ENCODE measurements at regions not wholly inside any gene's neighbourhood (a gene's known extent, or its start where the extent isn't known, plus 50 kb on each side); places are given as distances from the start of the nearest gene placed in this dataset.
"Not testable (repeated sequence)": the region's sequence is repeated elsewhere in the genome, so short reads cannot be mapped to it uniquely, and the experiment has no call there.

DNA sequence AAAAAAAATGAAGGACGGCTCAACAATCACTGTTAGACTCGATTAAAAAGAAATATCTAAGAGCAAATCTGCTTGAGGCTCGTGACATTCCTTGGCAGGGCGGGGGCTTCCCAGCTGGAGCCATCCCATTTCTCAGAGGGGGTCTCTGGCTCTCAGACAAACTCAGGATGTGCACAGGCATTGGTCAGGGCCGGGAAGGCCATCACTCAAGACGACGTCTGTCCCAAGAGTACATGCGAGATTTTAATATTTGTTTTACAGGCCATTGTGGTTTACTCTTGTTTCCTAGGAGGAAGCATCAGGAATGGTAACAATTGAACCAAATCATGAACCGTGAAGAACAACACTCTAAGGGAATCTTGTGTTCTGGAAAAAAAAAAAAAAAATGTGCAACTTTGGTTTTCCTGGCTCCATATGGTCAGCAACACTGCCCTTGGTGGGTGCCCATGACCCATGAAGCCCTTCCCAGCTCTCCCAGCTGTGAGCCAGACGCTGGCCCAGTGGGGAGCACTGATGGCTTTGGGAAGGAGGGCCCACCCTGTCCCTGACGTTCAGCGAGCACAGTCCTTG, 5454.6 kb upstream of the TPTE start:
- DNase-seq, result peak; percentile 20

DNA sequence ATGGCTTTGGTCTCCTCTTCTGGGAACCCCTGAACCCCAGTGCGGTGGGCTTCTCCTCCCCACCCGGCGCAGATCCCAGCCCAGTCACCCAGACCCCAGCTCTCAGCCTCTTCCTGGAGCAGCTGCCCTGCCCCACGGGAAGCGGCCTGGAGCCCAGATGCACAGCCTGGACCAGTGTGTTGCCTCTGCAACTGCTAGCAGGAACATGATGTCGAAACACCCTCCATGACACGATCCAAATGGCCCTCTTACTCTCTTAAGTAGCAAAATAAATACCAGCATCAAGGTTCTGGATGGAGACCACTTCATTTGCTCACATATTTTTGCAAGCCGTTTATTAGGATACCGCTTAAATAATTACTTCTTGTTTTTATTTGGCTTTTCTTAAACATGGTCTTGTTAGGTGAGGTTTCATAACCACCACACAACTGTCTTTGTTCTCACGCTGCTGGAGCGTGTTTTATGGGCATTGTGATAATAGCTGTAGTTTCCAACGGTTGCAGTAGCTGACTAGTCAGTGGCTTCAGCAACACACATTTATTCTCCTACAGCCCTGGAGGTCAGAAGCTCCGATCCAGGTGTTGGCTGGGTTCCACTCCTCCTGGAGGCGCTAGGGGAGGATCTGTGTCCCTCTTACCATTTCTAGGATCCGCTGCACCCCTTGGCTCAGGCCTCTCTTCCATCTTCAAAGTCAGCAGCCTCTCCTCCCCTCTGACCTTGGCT, 5453.9 kb upstream of the TPTE start:
- not testable (repeated sequence) for DNase-seq

DNA sequence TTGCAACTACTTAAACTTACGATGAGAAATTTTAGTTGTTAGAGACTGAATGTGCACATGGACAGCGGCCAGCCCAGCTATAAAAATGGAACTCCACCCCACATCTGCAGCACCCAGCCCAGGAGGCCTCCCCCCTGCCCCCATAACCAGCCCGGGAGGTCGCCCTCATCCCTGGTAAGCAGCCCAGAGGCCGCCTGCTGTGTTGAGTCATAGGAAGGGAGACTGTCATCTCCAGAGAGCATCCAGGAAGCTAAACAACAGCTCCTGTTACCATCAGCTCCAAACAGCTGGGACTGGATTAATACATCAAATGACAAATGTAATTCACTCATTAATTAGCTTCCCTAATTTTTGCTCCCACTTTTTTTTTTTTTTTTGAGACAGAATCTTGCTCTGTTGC, 5452.7 kb upstream of the TPTE start:
- DNase-seq, result not testable (repeated sequence)

DNA sequence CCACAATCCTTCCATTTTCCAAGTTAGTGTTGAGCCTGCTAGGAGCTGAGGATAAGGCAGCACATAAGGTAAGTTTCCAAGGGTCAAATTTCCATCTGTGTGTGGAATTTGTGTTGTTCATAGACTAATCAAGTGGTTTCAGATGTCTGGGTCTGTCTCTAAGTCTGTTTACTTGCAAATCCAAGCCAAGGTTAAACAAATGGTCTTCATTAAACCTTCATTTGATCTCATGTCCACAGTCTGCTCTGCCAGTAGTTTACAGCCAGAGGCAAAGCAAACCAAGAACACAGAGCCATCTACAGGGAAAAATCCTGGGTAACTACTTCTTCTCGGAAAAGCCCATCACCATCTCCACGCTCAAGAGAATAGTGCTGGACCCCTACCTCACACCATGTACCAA, 5450.2 kb upstream of the TPTE start:
- DNase-seq, result not testable (repeated sequence)

DNA sequence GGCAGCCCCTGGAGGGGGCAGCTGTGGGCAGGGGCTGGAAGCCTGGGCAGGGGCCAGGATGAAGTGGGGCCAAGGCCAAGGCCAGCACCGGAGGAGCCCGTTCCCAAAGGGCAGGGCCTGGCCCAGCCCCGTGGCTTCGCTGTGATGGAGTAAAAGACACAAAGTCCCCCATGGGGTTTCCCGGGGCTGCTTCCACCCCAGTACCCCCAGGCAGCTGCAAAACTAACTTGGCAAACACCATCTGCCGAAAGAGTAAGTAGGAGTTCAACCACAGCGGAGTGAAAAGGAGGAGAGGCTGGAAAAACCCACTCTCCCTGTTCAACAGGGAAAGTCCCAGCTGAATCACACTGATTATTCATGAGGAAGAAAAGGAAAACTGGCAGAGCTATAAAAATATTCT, 5444.5 kb upstream of the TPTE start:
- DNase-seq, result not testable (repeated sequence)

DNA sequence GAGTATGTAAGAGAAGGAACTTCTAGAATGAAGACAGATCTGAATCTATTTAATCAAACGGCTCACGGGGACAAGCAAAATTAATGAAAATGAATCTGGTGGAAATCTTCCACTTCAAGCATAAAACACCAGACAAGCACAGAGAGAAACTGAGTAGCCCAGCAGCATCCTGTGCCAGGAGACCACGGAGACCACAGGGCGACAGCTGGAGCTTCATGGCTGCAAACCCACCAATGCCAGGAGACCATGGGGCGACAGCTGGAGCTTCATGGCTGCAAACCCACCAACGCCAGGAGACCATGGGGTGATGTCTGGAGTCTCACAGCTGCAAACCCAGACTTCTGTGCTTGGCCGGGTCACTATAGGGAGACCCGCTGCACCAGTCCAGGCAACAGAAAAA, 5442.0 kb upstream of the TPTE start:
- not testable (repeated sequence) for DNase-seq

DNA sequence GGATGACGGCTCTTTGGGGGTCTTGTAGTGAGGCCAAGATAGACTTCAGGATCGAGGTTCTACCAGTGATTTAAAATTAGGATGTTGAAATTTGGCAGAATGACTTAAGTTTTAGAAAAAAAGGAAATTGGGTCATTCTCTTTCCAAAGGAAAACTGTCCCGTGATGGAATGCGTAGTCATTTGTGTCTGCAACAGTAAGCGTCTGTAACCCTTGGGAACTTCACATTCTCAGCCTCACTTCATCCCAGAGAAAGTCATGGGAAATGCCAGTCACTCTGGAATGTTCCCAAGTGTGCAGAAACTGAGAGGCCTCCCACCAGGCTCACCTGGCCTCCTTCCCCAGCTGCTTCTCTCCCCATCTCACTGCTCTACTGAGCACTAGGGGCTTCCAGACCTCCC, 5441.4 kb upstream of the TPTE start:
- DNase-seq, result not testable (repeated sequence)

DNA sequence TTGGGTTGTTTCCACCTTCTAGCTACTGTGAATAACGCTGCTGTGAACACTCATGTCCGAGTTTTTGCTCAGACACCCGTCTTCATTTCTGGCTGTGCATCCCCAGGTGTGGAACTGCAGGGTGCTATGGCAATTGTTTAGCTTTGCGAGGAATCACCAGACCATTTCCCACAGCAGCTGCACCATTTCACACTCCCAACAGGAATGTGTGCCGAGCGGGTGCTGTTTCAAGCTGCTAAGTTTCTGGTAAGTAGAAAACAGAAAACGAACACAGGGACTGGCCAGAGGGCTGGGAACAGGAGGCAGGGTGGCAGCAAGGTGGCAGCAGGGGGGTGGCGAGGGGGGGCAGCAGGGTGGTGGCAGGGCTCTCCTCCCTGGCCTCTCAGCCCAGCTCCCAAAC, 5437.1 kb upstream of the TPTE start:
- not testable (repeated sequence) for DNase-seq

DNA sequence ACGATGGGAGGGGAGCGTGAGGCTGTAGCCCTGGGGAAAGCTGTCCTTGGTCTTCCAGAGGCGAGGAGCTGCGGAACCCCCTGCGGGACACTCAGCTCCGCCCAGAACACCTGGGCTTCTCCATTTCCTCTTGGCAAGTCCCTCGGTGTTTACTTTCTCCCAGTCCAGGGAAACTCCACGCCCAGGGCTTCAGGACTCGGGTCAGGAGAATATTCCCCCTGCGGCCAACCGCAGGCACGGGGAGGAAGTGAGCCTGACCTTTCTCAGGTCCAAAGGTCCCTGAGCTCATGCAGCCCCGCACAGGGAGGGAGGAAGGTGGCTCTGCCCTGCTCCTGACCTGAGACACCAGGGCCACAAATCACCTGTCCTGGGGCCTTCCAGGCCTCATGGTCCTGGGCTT, 5435.9 kb upstream of the TPTE start:
- DNase-seq, result not testable (repeated sequence)

DNA sequence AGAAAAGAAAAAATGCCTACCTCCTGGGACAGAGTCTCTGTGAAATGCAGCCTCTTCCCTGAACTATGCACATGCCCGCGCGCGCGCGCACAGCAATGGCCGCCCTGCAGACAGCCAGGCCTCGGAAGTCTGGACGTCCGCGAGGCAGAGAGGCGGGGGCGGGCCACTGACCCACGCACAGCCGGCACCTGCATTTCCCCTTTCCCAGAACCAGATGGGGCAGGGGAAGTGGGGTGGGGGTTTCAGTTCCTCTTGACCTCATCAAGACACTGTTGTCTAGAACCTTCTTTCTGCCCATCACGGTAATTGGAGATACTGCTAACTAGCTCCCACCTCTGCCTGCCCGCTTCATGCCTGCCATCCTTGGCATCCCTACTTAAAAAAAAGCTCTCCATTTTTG, 5435.0 kb upstream of the TPTE start:
- not testable (repeated sequence) for DNase-seq

DNA sequence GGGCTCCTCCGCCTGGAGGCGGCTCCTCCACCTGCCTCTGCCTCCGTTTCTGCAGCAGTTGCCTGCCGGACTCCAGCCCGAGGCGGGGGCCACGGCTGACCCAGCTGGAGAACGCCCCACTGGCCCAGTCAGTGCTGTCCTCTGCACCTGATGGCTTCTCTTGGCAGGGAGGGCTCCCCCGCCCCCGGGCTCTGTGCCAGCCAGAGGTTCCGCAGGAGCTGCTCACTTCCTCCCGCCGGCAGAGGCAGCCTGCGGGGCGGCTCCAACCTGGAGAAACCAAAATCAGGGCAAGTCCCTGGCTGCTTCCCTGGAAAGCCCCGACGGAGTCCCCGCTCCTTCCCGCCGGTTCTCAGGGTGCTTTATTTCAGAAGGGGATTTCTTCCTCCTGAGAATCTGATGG, 5432.6 kb upstream of the TPTE start:
- DNase-seq, result not testable (repeated sequence)

DNA sequence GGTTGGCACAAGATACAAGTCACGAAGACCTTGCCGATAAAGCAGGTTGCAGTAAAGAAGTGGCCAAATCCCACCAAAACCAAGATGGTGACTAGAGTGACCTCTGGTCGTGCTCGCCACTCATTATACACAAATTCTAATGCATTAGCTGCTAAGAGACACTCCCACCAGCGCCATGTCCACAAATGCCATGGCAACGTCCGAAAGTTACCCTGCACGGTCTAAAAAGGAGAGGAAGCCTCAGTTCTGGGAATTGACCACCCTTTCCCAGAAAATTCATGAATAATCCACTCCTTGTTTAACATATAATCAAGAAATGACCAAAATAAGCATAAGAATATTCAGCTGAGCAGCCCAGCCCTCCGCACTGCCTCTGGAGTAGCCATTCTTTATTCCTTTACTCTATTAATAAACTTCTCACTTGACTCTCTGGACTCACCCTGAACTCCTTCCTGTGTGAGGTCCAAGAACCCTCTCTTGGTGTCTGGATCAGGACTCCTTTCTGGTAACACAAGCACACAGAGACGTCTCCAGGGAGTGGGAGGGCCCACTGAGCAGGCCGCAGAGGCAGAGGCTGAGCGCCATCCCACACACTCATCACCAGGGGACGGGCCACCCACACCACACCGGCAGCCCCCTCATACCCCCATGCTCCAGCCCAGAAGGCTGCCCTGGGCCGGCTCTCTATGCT, 5431.8 kb upstream of the TPTE start:
- not testable (repeated sequence) for DNase-seq

DNA sequence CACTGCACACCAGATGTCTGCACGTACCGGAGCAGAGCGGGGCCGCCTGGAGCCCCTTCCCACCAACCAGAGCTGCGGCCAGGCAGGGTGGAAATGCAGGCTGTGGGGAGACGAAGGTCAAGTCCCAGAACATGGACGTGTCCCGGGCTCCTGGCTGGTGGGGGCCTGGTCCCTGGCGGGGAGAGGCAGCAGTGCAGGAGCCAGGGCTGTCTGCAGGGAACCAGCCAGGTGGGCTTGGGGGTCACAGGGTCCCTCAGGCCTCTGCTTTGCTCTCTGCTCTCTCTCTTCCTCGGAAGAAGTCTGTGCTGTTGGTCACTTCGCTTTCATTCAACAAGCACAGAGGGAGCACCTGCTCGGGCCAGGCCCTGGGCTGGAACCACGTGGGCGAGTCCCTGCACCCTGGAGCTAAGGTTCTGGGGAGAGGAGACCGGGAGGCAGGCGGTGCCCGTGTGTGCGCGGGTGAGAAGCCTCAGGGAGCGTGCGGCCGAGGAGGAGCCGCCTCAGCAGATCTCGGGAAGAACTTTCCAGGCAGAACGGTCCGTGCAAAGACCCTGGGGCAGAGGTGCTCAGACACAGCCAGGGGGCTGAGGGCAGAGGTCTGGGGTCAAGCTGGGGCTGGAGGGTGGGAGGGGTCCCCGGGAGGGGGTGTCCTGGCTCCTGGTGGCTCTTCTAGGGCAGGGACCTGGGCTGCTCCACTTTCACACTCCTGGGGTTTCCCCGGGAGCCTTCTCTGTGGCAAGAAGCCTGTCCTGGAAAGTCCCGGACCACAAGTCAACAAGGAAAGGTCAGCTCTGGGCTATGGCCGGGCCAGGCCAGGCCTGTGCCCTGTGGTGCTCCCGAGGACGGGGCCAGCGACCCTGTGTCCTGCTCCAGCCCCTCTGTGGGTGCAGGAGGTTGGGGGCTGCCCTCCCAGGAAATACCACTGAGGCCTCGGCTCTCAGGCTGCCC, 5431.0 kb upstream of the TPTE start:
- not testable (repeated sequence) for DNase-seq

DNA sequence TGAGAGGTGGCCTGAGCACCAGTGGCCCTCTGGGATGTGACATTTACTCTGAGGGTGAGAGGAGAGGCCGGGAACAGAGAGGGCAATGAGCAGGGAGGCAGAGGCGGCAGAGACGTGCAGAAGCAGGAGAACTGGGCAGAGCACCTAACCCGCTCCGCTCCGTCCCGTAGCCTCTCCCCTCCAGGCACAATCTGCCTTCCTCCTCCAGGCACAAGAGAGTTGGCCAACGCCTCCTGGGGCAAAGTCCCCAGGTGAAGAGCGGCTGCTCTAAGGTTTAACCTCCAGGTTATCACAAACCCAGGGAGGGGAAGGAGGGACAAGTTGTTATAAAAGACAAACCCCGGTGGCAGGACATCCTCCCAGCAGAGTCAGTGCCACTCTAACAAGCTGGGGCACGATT, 5430.1 kb upstream of the TPTE start:
- not testable (repeated sequence) for DNase-seq

DNA sequence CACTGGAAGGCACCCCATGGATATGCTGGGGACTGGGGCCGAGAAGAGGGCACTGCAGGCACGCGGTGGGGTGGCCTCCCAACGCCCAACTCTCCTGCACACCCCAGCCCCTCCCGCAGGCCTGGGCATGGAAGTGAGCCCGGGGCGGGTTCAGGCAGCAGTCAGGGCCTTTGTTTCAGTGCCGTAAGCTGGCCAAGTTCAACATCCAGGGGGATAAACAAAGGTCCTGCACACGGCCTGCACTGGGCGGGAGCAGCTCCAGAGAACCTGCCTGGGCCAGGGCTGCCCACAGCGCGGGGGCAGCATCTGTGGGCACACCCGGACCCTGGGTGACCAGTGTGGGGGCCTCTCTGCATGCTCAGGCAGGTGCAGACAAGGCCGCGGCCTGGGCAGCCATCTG, 5425.8 kb upstream of the TPTE start:
- not testable (repeated sequence) for DNase-seq

DNA sequence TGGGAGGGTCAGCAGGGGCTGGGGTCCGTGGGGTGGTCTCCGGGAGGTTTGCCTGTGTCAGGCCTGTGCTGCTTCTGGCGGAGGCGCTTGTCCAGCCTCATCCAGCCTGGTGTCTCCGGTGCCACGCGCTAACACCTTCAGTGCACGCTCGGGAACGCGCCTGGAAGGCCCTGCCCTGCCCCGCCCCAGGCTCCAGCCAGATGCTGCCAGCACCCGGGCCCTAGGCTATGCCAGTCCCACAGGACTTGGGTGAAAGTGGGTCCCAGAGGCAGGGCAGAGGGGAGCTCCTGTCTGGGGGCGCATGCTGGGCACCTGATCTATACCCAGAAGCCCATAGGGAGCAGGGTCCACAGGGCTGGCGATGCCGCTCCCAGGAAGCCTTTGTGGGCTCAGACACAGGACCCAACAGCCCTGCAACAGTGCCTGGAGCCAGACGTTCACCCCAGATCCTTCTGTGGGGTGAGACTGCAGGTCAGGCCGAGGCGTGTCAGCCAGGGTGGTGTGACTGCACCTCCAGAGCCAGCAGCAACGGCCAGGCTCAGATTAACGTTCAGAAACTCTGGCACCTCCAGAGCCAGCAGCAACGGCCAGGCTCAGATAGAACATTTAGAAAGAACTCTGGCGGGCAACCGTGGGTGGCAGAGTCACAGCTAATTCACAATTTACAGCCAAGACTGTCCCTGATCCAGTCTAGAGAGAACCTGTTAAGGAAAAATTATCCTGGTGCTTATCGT, 5423.2 kb upstream of the TPTE start:
- not testable (repeated sequence) for DNase-seq

DNA sequence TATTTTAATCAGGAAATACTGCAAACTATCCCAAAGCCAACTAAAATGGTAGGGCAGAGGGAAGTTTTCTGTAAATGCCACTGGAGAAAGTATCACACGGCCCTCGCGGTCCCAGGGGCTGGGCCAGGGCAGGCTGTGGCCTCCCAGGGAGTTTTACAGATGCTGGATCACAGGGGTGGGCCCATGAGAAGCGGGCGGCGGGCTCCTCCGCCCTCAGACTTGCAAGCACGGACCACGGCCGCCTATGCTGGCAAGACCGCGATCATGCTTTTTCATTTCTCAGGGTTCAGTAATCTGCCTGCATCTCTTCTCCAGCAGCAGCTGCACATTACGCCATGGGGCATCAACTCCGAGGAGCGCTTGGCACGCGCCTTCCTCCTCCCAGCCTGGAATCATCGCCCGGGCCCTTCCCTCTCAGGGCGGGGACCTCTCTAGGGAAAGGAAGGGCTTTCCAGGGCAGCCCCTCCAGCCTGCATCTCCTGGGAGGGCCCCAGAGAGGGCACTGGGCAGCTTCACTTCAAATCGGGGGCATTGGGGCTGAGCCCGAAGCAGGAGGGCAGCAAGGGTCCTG, 5420.7 kb upstream of the TPTE start:
- not testable (repeated sequence) for DNase-seq

DNA sequence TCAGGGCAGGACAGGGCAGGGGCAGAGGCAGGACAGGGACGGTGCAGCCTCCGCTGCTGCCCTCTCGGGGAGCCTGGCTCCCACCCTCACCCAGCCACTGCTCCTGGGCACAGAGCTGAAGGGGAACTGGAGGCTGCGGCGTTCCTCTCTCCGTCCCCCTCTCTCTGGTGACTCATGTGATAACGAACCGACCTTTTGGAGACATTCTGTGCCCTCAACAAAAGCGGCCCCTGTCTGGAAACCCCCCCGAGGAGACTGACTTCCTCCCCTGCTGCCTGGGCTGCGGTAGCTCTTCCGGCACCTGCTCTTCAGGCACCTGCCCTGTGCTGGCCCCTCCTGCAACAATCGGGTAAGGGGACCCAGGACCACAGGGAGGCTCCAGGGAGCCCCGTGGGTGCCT, 5419.6 kb upstream of the TPTE start:
- DNase-seq, result peak; percentile 0

DNA sequence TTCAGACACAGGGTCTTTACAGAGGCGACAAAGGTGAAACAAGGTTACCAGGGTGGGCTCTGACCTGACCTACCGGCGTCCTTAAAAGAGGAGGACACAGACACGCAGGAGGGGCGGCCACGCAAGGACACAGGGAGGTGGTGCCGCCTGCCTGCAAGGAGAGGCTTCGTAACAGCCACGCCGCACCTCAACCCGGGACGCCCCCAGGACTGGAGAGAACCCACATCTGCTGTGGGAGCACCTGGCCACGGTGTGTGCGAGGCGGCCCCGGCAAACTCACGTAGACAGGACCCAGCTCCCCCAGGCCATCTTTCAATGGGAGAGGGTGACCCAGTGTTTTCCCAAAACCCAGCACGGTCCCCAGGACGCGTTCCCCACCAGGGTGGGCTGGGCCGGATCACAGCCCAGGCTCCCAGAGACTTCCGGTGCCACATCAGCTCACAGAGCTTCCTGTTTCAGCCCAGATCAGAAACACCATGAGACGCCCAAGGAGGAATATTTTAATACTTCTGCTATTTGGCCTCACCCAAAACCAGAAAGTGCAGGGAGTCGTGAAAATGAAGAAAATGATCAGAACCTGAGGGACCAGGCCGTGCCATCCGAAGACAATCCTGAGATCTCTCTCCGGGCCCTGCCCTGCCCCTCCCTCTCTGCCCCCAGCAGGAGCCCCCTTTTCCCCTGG, 5417.4 kb upstream of the TPTE start:
- not testable (repeated sequence) for DNase-seq

DNA sequence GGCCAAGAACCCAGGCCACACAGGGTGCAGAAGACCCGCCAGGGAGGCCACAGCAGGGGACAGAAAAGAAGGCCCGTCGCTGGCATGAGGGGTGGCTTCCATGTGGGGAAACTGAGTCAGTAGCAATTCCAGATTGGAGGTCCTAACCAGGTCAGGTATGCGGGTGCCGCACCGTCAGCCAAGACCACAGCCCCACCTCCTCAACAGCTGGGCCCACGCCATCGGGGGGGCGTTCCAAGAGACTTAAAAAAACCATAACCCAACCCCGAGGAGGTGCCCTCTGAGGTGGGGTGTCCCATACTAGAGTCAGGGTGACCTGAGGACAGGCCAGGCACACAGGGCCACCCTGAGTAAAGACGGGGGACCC, 5416.8 kb upstream of the TPTE start:
- DNase-seq, result not testable (repeated sequence)

Measured in fibroblast of skin of scalp (primary cell).